ENCODE measurements at regions not wholly inside any gene's neighbourhood (a gene's known extent, or its start where the extent isn't known, plus 50 kb on each side); places are given as distances from the start of the nearest gene placed in this dataset.

DNA sequence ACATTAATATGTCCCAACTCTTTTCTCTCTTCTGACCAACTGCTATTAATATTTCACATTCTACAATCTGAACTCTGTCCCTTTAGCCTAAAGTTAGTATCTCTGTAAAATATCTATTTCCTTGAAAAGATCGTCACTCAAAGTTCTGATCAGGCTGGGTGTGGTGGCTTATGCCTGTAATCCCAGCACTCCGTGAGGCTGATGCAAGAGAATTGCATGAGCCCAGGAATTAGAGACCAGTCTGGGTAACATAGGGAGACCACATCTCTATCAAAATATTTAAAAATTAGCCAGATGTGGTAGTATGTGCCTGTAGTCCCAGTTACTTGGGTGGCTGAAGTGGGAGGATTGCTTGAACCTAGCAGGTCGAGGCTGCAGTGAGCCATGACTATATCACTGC, 695.6 kb downstream of the MCTP2 start:
- no peak for TF ChIP-seq POLR2A (IDR thresholded peaks at IDR 0.05)
- TF ChIP-seq, protein P1, sequence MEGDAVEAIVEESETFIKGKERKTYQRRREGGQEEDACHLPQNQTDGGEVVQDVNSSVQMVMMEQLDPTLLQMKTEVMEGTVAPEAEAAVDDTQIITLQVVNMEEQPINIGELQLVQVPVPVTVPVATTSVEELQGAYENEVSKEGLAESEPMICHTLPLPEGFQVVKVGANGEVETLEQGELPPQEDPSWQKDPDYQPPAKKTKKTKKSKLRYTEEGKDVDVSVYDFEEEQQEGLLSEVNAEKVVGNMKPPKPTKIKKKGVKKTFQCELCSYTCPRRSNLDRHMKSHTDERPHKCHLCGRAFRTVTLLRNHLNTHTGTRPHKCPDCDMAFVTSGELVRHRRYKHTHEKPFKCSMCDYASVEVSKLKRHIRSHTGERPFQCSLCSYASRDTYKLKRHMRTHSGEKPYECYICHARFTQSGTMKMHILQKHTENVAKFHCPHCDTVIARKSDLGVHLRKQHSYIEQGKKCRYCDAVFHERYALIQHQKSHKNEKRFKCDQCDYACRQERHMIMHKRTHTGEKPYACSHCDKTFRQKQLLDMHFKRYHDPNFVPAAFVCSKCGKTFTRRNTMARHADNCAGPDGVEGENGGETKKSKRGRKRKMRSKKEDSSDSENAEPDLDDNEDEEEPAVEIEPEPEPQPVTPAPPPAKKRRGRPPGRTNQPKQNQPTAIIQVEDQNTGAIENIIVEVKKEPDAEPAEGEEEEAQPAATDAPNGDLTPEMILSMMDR (IDR thresholded peaks at IDR 0.05) = no peak
